ENCODE measurements at regions not wholly inside any gene's neighbourhood (a gene's known extent, or its start where the extent isn't known, plus 50 kb on each side); places are given as distances from the start of the nearest gene placed in this dataset.

DNA sequence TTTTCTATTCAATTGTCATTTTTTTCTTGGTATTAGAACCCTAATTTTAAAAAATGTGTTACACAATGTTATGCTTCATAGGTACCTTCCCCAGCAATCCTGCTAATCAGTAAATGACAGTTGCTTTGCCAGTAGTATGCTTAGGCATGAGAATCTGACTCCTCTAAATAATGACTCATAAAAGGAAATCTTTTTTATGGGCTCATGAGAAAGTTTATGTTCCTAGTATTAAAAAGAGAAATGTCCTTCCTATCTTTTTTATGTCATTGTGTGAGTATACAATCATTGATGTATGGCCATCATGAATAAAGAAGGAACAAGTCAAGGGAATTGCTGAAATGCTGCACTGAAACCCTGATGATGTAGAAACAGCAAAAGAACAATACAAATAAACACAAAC lies 1237.7 kb upstream of the PCDH20 start:
- no peak for FAIRE-seq
- TF ChIP-seq, protein P1, sequence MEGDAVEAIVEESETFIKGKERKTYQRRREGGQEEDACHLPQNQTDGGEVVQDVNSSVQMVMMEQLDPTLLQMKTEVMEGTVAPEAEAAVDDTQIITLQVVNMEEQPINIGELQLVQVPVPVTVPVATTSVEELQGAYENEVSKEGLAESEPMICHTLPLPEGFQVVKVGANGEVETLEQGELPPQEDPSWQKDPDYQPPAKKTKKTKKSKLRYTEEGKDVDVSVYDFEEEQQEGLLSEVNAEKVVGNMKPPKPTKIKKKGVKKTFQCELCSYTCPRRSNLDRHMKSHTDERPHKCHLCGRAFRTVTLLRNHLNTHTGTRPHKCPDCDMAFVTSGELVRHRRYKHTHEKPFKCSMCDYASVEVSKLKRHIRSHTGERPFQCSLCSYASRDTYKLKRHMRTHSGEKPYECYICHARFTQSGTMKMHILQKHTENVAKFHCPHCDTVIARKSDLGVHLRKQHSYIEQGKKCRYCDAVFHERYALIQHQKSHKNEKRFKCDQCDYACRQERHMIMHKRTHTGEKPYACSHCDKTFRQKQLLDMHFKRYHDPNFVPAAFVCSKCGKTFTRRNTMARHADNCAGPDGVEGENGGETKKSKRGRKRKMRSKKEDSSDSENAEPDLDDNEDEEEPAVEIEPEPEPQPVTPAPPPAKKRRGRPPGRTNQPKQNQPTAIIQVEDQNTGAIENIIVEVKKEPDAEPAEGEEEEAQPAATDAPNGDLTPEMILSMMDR (IDR thresholded peaks at IDR 0.05; ENCODE audit: insufficient read depth, low read length, severe bottlenecking): no peak
- no peaks in the 10 kb centered on the region for H3K36me3 ChIP-seq (ENCODE audit: control insufficient read depth, insufficient read depth, low read length)

DNA sequence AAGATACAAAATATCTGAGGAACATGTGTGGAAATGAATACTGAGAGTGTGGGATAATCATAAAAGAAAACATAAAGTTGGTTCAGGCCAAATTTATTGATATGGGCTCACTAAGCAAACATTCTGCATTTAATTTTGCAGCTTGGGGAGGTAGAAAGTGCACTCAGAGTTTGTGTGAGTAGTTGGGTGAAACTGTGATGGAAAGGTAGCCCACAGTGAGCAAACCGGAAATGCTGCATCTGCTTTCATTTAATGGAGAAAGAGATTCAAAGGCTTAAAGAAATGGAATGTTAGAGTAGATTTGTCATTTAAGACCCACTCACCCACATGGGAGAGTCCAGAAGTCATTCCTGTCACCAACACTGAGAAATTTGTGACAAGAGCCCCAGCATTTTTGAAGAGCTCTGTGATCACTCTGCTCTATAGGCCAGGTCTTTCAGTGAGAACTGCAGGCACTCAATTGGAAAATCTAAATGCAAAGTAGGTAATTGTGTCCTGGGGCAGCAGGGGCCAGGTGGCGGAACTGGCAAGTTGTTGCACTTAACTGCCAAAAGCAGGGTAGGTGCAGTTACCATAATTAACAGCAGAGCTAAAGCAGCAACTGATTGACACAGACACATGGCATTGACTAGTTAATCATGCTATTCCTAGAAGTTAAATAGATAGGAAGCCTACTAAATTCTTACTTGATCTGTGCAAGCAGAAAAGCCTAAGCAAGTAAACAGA lies 1228.3 kb upstream of the PCDH20 start:
- no peak for DNase-seq (ENCODE audit: low read depth)
- no peak for FAIRE-seq
- no peaks in the 10 kb centered on the region for H3K36me3 ChIP-seq (ENCODE audit: control insufficient read depth, insufficient read depth, low read length)
- no peaks in the 10 kb centered on the region for H3K27me3 ChIP-seq (ENCODE audit: control insufficient read depth, insufficient read depth, low read length)
- TF ChIP-seq, protein P1 (IDR thresholded peaks at IDR 0.05; ENCODE audit: insufficient read depth, low read length, severe bottlenecking): no peak
- H3K4me3 ChIP-seq (ENCODE audit: low read depth, low read length): no peak overlapping the region

More for the DNA sequence above, 1237.7 kb upstream of the PCDH20 start:
- no peaks in the 10 kb centered on the region for H3K27me3 ChIP-seq (ENCODE audit: control insufficient read depth, insufficient read depth, low read length)
- no peak overlapping the region for H3K4me3 ChIP-seq (ENCODE audit: low read depth, low read length)
- peak; percentile 3 for DNase-seq (ENCODE audit: low read depth)

DNA sequence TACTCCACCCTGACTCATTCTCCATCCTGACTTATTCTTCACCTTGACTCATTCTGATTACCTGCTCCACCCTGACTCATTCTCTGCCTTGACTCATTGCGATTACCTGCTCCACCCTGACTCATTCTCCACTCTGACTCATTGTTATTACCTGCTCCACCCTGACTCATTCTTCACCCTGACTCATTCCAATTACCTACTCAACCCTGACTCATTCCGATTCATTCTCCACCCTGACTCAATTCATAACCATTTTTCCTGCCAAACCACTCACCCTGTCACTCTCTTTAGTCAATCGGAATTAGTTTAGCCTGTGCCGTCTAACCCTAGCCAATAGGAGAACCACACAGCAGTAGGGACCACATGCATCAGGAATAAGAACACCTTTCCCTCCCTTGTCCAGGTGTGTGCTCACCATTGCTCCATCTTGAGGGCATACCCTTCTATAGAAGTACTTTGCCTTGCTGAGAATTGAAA lies 1227.4 kb upstream of the PCDH20 start:
- H3K4me3 ChIP-seq (ENCODE audit: low read depth, low read length): no peak overlapping the region
- TF ChIP-seq, protein P1 (IDR thresholded peaks at IDR 0.05; ENCODE audit: insufficient read depth, low read length, severe bottlenecking): no peak
- FAIRE-seq: no peak
- H3K36me3 ChIP-seq (ENCODE audit: control insufficient read depth, insufficient read depth, low read length): no peaks in the 10 kb centered on the region
- no peaks in the 10 kb centered on the region for H3K27me3 ChIP-seq (ENCODE audit: control insufficient read depth, insufficient read depth, low read length)
- DNase-seq (ENCODE audit: low read depth): peak; percentile 19

DNA sequence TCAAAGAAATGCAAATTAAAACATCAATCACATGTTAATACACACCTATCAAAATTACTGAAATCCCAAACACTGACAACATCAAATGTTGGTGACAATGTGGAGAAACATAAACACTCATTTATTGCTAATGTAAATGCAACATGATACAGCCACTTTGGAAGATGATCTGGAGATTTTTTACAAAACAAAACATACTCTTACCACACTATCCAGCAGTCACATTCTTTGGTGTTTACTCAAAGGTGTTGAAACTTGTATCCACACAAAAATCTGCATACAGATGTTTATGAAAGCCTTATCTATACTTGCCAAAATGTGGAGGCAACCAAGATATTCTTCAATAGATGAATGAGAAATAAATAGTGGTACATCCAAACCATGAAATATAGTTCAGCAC lies 1219.5 kb upstream of the PCDH20 start:
- no peak overlapping the region for H3K4me3 ChIP-seq (ENCODE audit: low read depth, low read length)
- H3K36me3 ChIP-seq (ENCODE audit: control insufficient read depth, insufficient read depth, low read length): no peaks in the 10 kb centered on the region
- DNase-seq (ENCODE audit: low read depth) (no peak), FAIRE-seq (no peak)
- TF ChIP-seq, protein P1 (IDR thresholded peaks at IDR 0.05; ENCODE audit: insufficient read depth, low read length, severe bottlenecking): no peak
- no peaks in the 10 kb centered on the region for H3K27me3 ChIP-seq (ENCODE audit: control insufficient read depth, insufficient read depth, low read length)

DNA sequence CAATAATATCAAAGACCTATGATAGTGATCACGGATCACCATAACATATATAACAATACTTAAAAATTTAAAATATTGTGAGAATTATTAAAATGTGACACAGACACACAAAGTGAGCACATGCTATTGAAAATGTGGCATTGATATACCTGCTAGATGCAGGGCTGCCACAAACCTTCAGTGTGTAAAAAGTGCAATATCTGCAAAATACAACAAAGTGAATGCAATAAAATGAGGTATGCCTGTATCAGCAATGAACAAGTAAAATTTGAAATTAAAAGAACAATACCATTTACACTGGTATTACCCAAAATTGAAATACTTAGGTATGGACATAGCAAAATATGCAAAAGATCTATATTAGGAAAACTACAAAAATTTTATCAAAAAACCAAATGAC lies 1217.8 kb upstream of the PCDH20 start:
- Histone ChIP-seq H3K36me3 (ENCODE audit: control insufficient read depth, insufficient read depth, low read length) (no peaks in the 10 kb centered on the region), H3K4me3 (ENCODE audit: low read depth, low read length) (no peak overlapping the region), H3K27me3 (ENCODE audit: control insufficient read depth, insufficient read depth, low read length) (no peaks in the 10 kb centered on the region)
- TF ChIP-seq, protein P1 (IDR thresholded peaks at IDR 0.05; ENCODE audit: insufficient read depth, low read length, severe bottlenecking): no peak
- no peak for DNase-seq (ENCODE audit: low read depth)
- no peak for FAIRE-seq

DNA sequence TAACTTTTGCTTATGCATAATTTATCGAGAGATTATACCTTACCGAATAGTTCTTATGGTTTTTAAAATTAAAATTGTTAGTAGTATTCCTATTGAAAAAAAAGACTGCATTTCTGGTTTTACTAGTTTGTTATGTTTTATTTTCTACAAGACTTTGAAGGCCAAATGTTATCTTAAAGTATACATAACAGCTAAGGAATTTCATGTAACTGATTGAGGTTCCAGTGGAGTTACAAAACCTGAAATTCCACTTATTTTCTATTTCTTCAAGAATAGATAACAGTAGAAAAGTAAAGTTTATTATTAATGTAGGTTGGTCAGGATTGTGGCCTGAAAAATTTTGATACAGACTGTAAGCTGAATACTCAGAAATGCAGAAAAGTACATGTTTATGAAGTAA lies 1216.0 kb upstream of the PCDH20 start:
- no peak for DNase-seq (ENCODE audit: low read depth)
- no peak overlapping the region for H3K4me3 ChIP-seq (ENCODE audit: low read depth, low read length)
- no peaks in the 10 kb centered on the region for H3K36me3 ChIP-seq (ENCODE audit: control insufficient read depth, insufficient read depth, low read length)
- TF ChIP-seq, protein P1 (IDR thresholded peaks at IDR 0.05; ENCODE audit: insufficient read depth, low read length, severe bottlenecking): no peak
- no peaks in the 10 kb centered on the region for H3K27me3 ChIP-seq (ENCODE audit: control insufficient read depth, insufficient read depth, low read length)
- no peak for FAIRE-seq
